Urothelium cell line (cell line): ENCODE measurements at regions not wholly inside any gene's neighbourhood (a gene's known extent, or its start where the extent isn't known, plus 50 kb on each side); places are given as distances from the start of the nearest gene placed in this dataset.

Experiments used
- DNase-seq: peaks from one replicate; pipeline ENCODE4 v3.0.0; 2011; ENCODE audit warnings: low spot score, mixed read lengths
- FAIRE-seq: peaks from 2 replicates; lab custom pipeline; 2011; peaks lifted over from hg19 to GRCh38; lab: Jason Lieb, UNC

DNA sequence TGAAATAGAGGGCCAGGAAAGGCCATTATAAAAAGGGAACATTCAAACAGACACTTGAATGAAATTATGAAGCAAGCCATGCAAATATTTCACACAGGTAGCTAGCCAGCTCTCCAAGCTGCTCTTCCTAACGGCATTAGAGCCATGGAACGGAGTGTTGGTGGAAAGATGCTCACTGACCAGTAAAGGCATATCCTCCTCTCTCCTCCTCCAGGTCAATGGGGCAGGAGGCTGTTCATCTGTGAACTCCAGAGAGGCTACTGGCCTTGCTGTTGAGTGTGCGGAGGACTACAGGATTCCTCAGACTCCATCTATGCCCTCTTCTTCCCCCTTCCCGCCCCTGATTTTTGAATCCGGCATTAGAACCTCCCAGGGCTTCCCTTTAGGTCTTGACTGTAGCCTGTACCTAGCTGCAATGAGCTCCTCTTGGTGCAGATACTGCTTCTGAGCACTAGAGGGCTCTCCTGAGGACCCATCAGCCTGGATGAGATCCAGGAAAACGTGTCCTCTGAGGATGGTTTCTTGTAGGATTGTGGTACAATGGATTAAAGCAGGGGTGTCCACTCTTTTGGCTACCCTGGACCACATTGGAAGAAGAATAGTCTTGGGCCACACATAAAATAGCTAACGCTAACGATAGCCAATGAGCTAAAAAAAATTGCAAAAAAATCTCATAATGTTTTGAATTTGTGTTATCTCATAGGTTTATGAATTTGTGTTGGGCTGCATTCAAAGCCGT, 162.2 kb downstream of the SREK1 start:
- FAIRE-seq, result no peak
- DNase-seq, result peak; percentile 82

GRCh38 chr5:66306844-66307315, 162.8 kb downstream of the SREK1 start:
- DNase-seq, result no peak
- FAIRE-seq, result peak; percentile 55

DNA sequence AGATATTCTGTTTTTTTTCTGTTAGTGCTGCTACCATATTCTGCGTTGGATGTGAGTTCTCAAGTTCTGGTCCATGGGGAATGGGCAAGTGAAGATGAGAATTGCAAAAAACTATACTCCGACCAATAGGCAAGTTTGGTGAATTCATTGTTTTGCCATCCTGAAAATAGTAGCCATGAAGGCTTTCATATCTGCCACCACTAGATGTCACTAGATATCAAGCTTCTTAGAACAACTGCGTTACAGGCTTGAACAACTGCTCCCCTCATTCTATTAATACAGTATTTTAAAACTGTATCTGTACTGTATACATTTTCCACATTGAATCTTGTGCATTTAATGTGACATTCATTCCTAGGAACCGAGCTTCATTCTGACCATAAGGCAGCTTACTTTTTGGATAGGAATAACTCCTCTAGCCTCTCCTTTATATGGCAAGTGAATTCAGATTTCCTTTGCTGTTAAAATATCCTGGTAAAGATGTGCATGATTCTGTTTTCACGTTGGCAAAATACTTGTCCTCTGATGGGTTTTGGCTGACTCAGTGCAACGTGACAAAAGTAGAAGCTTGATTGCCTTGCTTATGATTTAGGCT, 163.6 kb downstream of the SREK1 start:
- DNase-seq, result peak; percentile 67
- no peak for FAIRE-seq

DNA sequence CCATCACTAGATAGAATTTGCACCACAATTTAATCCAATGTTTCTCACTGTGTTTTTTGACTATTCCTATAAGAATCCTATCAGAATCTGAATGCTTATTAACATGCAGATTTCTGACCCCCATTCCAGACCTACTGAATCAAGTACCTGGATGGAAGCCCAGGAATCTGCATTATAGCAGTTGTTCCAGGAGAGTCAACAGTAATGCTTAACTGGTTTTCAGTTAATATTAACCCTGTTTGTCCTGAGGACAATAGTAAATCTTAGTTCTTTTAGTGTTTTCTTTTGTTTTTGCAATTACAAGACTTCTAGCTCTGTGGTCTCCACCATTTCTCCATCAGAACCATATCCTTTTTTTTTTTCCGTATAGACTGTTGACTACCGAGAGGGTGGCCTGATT, 168.2 kb downstream of the SREK1 start:
- FAIRE-seq (no peak), DNase-seq (no peak)

DNA sequence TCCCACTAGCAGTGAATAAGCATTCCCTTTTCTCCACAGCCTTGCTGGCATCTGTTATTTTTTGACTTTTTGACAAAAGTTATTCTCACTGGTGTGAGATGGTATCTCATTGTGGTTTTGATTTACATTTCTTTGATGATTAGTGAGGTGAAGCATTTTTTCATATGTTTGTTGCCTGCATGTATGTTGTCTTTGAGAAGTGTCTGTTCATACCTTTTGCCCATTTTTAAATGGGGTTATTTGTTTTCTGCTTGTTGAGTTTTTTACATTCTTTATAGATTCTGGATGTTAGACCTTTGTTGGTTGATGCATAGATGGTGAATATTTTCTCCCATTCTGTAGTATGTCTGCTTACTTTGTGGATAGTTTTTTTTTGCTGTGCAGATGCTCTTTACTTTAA, 171.7 kb downstream of the SREK1 start:
- FAIRE-seq (no peak), DNase-seq (no peak)

DNA sequence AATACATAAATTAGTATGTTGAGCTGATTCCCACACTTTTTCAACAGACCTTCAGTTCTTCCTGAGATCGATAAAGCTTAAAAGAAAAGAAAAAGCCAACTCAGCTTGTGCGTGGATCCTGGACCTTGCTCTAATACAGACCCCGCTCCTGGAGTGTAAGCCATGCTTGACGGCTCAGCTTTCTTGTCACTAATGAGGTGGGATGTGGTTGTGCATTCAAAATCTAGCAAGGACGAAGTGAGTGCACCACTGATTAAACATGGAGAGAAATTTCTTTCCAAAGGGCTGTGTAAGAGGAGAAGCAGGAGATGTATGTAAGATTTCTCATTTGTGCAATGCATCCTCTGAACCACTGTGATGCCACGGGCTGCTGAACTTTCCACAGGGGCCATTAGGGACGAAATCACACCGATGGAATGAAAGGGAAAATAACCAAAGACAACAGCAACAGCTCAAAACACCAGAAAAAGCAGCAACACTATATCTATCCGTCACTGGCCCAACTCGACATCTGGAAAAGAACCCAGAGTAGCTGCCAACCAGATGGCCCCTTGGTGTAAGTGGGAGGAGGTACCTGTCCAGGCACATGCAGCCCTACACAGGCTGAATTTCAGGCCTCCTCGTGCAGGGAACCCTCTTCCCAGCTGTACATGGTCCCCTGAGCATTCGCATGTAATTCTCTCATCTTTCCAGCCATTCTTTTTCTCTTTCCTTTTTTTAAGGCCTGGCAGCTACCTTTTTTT, 178.9 kb downstream of the SREK1 start:
- FAIRE-seq (no peak), DNase-seq (no peak)

GRCh38 chr5:66323529-66323895, 179.4 kb downstream of the SREK1 start:
- FAIRE-seq, result no peak
- DNase-seq, result no peak

DNA sequence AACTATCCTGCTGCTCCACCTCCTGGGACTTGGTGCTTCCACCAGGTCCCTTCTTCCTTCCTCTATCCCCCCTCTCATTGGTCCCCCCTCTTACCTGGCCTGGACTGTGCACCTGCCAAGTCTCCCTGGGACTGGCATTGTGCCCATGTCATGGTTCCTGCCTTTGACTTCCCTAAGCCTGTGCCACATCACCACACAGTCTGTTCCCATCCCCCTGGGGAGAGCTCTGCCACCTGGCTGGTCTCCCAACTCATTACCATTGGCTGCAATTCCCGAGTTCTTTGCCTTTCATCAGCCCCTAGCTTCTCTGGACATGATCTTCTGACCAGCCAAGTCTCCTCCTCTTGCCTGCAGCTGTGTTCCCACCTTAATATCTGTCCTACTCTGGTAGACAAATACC, 180.3 kb downstream of the SREK1 start:
- no peak for DNase-seq
- FAIRE-seq, result no peak

- FAIRE-seq (no peak), DNase-seq (no peak)
These were observed 182.2 kb downstream of the SREK1 start for GRCh38 chr5:66326276-66326675.

- FAIRE-seq (no peak), DNase-seq (no peak)
These were observed 182.9 kb downstream of the SREK1 start for GRCh38 chr5:66327008-66327407.

DNA sequence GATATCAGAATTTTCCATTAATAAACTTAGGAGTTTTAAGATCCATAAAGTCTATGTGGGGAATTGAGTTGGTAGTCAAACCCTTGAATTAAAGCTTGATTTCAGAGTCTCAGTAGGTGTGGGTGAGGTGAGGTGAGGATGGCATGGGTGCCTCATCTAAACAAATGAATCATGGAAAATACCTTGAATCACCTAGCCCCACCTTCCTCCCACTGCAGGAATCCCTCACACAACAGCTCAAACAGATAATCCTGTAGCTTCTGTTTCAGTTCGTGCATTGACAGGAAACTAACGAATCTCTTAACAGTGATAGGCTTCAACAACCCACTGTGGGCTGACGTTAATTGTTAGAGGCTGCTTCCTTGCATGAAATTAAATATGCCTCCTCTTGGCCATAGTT, 185.0 kb downstream of the SREK1 start:
- FAIRE-seq (no peak), DNase-seq (peak; percentile 24)

DNA sequence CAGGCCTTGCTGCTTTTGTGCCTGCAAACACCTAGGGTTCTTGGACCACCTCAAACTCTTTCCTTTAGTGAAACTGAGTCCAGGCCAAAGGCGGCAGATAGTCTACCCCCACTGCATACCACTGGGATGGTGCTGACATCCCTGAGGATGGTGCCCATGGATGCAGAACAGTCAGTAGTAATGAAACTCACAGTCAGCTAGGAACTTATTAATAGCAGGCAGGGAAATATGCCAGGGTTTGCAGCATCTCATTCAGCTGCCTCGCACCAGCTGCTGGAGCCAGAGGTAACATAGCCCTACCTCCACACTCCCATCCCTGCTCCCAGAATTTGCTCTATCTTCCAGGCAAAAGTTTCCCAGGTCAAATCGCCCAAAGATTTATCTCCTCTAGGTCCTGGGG, 189.1 kb downstream of the SREK1 start:
- DNase-seq, result no peak
- no peak for FAIRE-seq

GRCh38 chr5:66337626-66338226, 193.6 kb downstream of the SREK1 start:
- no peak for DNase-seq
- no peak for FAIRE-seq

DNA sequence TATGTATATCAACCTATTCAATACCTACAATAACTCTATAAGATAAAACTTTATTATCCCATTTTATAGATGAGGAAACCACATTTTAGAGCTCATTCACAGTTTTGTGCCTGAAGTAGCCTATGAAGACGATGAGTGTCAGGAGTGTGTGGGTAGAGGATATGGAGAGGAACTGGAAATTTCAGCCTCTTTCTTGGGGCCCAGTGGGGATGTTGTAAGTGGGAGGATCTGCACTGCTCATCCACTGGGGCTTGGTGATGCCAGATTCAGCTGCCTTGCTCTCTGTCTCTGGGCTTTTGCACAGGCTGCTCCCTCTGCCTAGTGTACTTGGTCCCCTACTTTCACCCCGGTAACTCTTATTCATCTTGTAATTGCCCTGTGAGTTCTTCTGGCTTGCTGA, 194.7 kb downstream of the SREK1 start:
- FAIRE-seq, result no peak
- DNase-seq, result no peak

GRCh38 chr5:66339896-66340295, 195.8 kb downstream of the SREK1 start:
- FAIRE-seq (peak; percentile 40), DNase-seq (no peak)

GRCh38 chr5:66340786-66341185, 196.7 kb downstream of the SREK1 start:
- FAIRE-seq (no peak), DNase-seq (no peak)

- FAIRE-seq, result no peak
- DNase-seq, result no peak
These were observed 198.3 kb downstream of the SREK1 start for GRCh38 chr5:66342341-66342880.

DNA sequence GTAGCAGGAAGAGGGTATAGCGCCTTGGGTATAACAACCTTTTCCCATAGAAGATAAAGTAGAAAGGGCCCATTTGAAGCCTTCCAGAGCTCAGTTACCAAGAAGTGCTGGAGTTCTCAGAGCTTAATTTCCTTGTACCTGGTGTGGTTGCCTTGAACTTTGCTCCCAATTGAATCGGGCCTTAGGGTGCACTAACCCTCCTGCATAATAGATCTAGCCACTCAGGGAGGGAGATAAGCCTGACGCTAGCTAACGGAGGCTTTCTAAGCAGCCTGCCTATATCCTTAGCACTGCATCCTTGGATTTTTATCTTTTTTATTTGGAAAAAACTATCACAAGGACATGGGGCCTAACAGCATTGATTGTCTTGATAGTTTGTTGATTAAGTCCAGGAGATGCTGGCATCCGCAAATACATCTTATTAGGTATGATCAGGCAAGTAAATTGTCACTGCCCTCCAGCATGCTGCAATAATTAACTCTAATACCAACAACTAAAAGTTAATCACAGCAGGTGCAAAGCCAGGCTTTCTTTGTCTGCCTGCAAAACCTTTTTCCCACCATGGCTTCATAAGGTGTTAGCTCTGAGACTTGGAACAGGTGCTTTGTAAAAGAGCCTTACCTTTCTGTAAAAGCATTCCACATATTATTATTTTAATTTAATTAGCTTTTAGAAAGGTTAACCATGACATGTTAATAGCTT, 199.4 kb downstream of the SREK1 start:
- FAIRE-seq, result no peak
- DNase-seq, result no peak

DNA sequence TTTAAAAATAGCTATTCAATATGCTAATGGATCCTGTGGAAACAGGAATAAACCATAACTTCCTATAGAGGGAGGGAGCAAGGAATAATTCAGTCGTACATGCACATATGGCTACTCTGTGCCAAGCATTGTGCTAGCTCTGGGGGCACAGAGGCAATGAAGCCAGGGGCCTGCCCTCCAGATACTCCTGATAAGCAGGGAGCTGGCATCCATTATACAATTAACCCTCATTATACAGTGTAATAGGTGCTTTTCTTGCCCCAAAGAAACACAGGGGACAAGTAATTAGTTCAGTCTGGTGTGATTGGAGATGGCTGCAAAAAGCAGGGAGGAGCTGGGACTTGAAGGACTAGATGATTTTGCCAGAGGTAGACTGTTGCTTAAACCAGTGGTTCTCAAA, 200.4 kb downstream of the SREK1 start:
- FAIRE-seq (no peak), DNase-seq (no peak)

GRCh38 chr5:66345281-66345680, 201.2 kb downstream of the SREK1 start:
- DNase-seq (no peak), FAIRE-seq (no peak)

GRCh38 chr5:66346869-66347268, 202.8 kb downstream of the SREK1 start:
- DNase-seq, result no peak

More at GRCh38 chr5:66346869-66347268, 202.8 kb downstream of the SREK1 start:
- no peak for FAIRE-seq
